IMR-90 (cell line): ENCODE measurements at regions not wholly inside any gene's neighbourhood (a gene's known extent, or its start where the extent isn't known, plus 50 kb on each side); places are given as distances from the start of the nearest gene placed in this dataset.

ENCODE experiments used
- ATAC-seq: fragments of 200-7000 bp; cut with Tn5 transposase; 2 replicates; pipeline ENCODE4 v1.9.1; 2020; ENCODE audit warnings: low read depth, mild to moderate bottlenecking, moderate library complexity
- BruUV-seq: library from RNA; stranded (reverse); fragments of 400-500 nt; replicated peaks from 2 replicates; lab custom pipeline; 2021; lab: Mats Ljungman, UMichigan
- CTCF ChIA-PET: fragments of 300-600 bp; formaldehyde crosslinking; extraction: SDS; loops from one replicate; lab custom pipeline; 2021; ENCODE audit warnings: antibody characterized with exemption; lab: Yijun Ruan, JAX
- POLR2A ChIA-PET: fragments of 300-600 bp; sonication (Branson Sonifier 250); formaldehyde crosslinking; loops from one replicate; lab custom pipeline; 2022; ENCODE audit warnings: antibody characterized with exemption; ENCODE audit not compliant: unreplicated experiment; lab: Charles Lee
- DNase-seq: peaks from one replicate; pipeline ENCODE4 v3.0.0; 2013
- H2AFZ ChIP-seq: replicated peaks from 2 replicates; pipeline ENCODE3; 2013; ENCODE audit warnings: low read length, mild to moderate bottlenecking; ENCODE audit not compliant: poor library complexity
- H2AK5ac ChIP-seq: 2 replicates; pipeline ENCODE4 v1.6.1; 2013; ENCODE audit warnings: low read depth, low read length, inconsistent platforms
- H2AK9ac ChIP-seq: replicated peaks from 2 replicates; pipeline ENCODE3; 2013; ENCODE audit warnings: mild to moderate bottlenecking, low read depth, low read length, moderate library complexity; ENCODE audit not compliant: poor library complexity
- H2BK120ac ChIP-seq: 2 replicates; pipeline ENCODE4 v1.6.1; 2013; ENCODE audit warnings: low read depth, low read length, inconsistent platforms
- H2BK15ac ChIP-seq: 3 replicates; pipeline ENCODE4 v1.6.1; 2013; ENCODE audit warnings: low read depth, low read length, inconsistent platforms
- H2BK20ac ChIP-seq: 2 replicates; pipeline ENCODE4 v1.6.1; 2013; ENCODE audit warnings: low read depth, mild to moderate bottlenecking, inconsistent platforms, low read length, moderate library complexity
- H2BK5ac ChIP-seq: 2 replicates; pipeline ENCODE4 v1.6.1; 2013; ENCODE audit warnings: mild to moderate bottlenecking, low read depth, low read length, inconsistent platforms; ENCODE audit not compliant: poor library complexity, severe bottlenecking
- H3K14ac ChIP-seq: replicated peaks from 2 replicates; pipeline ENCODE4 v1.6.1; 2013; ENCODE audit warnings: low read depth, low read length, inconsistent platforms
- H3K18ac ChIP-seq: 2 replicates; pipeline ENCODE4 v1.6.1; 2013; ENCODE audit warnings: low read depth, low read length, control low read depth
- H3K23ac ChIP-seq: 2 replicates; pipeline ENCODE4 v1.6.1; 2013; ENCODE audit warnings: low read depth, low read length, inconsistent platforms
- H3K27ac ChIP-seq: 2 replicates; pipeline ENCODE4 v1.5.1; 2013; ENCODE audit warnings: mild to moderate bottlenecking, control low read depth, low read length; ENCODE audit not compliant: insufficient read depth
- H3K27me3 ChIP-seq: 2 replicates; pipeline ENCODE4 v1.6.1; 2013; ENCODE audit warnings: low read length; ENCODE audit not compliant: control insufficient read depth, insufficient read depth
- H3K36me3 ChIP-seq: 2 replicates; pipeline ENCODE4 v1.6.1; 2013; ENCODE audit warnings: low read length, mixed read lengths; ENCODE audit not compliant: control insufficient read depth, insufficient read depth
- H3K4ac ChIP-seq: 2 replicates; pipeline ENCODE4 v1.6.1; 2013; ENCODE audit warnings: low read depth, low read length, inconsistent platforms
- H3K4me1 ChIP-seq: 2 replicates; pipeline ENCODE4 v1.6.1; 2013; ENCODE audit warnings: low read length, mixed read lengths; ENCODE audit not compliant: control insufficient read depth, insufficient read depth
- H3K4me2 ChIP-seq: 2 replicates; pipeline ENCODE4 v1.6.1; 2013; ENCODE audit warnings: low read depth, mild to moderate bottlenecking, control low read depth, low read length, moderate library complexity
- H3K4me3 ChIP-seq: 2 replicates; pipeline ENCODE4 v1.5.1; 2013; ENCODE audit warnings: low read depth, mild to moderate bottlenecking, control low read depth, low read length, moderate library complexity; ENCODE audit not compliant: insufficient read depth
- H3K56ac ChIP-seq: 2 replicates; pipeline ENCODE4 v1.6.1; 2013; ENCODE audit warnings: low read length, inconsistent platforms; ENCODE audit not compliant: insufficient read depth; ENCODE audit errors: extremely low read depth
- H3K79me1 ChIP-seq, 2 experiments: 2 replicates each; pipeline ENCODE4 v1.6.1; 2013; ENCODE audit warnings: low read length in 2 of 2, inconsistent platforms in 1 of 2, low read depth in 1 of 2
- H3K9ac ChIP-seq: 2 replicates; pipeline ENCODE4 v1.6.1; 2013; ENCODE audit warnings: low read depth, low read length, control low read depth
- H3K9me1 ChIP-seq: 2 replicates; pipeline ENCODE4 v1.6.1; 2013; ENCODE audit warnings: low read length, inconsistent platforms; ENCODE audit not compliant: insufficient read depth
- H3K9me3 ChIP-seq: 2 replicates; pipeline ENCODE4 v1.6.1; 2013; ENCODE audit warnings: low read length; ENCODE audit not compliant: control insufficient read depth, insufficient read depth
- H4K20me1 ChIP-seq: 2 replicates; pipeline ENCODE4 v1.6.1; 2013; ENCODE audit warnings: low read length, inconsistent platforms; ENCODE audit not compliant: insufficient read depth
- H4K5ac ChIP-seq: 2 replicates; pipeline ENCODE4 v1.6.1; 2013; ENCODE audit warnings: mild to moderate bottlenecking, low read depth, low read length, control low read depth
- H4K8ac ChIP-seq, 2 experiments: 2 replicates each; pipeline ENCODE4 v1.6.1; 2013; ENCODE audit warnings: low read depth in 2 of 2, low read length in 2 of 2, control low read depth in 1 of 2, inconsistent platforms in 1 of 2
- H4K91ac ChIP-seq: 2 replicates; pipeline ENCODE4 v1.6.1; 2013; ENCODE audit warnings: low read depth, low read length, inconsistent platforms; ENCODE audit not compliant: insufficient read depth
- BHLHE40 ChIP-seq: fragments of 150-350 bp; IDR thresholded peaks from 2 replicates; pipeline ENCODE4 v1.6.1; 2016; ENCODE audit warnings: mild to moderate bottlenecking, low read depth, low read length
- CEBPB ChIP-seq: IDR thresholded peaks from 2 replicates; pipeline ENCODE4 v1.6.1; 2012; ENCODE audit warnings: low read depth, low read length, improper control_type of control experiment
- CHD1 ChIP-seq: IDR thresholded peaks from 2 replicates; pipeline ENCODE4 v1.6.1; 2012; ENCODE audit warnings: low read depth, low read length, improper control_type of control experiment
- FOS ChIP-seq: fragments of 150-350 bp; IDR thresholded peaks from 2 replicates; pipeline ENCODE4 v1.6.1; 2016; ENCODE audit warnings: low read depth, low read length
- MAFK ChIP-seq: IDR thresholded peaks from 2 replicates; pipeline ENCODE4 v1.6.1; 2012; ENCODE audit warnings: low read depth, low read length, improper control_type of control experiment
- MAZ ChIP-seq: IDR thresholded peaks from 2 replicates; pipeline ENCODE4 v1.6.1; 2012; ENCODE audit warnings: low read depth, mild to moderate bottlenecking, low read length, improper control_type of control experiment, moderate library complexity, borderline replicate concordance
- MXI1 ChIP-seq: IDR thresholded peaks from 2 replicates; pipeline ENCODE4 v1.6.1; 2012; ENCODE audit warnings: low read depth, mild to moderate bottlenecking, low read length, moderate library complexity, borderline replicate concordance
- NFE2L2 ChIP-seq: fragments of 150-350 bp; IDR thresholded peaks from 2 replicates; pipeline ENCODE4 v1.6.1; 2016; ENCODE audit warnings: low read depth, mild to moderate bottlenecking, low read length
- POLR2A ChIP-seq: IDR thresholded peaks from 2 replicates; pipeline ENCODE4 v1.6.1; 2012; ENCODE audit warnings: mild to moderate bottlenecking, low read depth, low read length
- RCOR1 ChIP-seq: IDR thresholded peaks from 2 replicates; pipeline ENCODE4 v1.6.1; 2012; ENCODE audit warnings: mild to moderate bottlenecking, low read length, improper control_type of control experiment; ENCODE audit not compliant: insufficient replicate concordance
- RFX5 ChIP-seq: IDR thresholded peaks from 2 replicates; pipeline ENCODE4 v1.8.0; 2012; ENCODE audit warnings: low read depth, mild to moderate bottlenecking, low read length, moderate library complexity
- SMC3 ChIP-seq: fragments of 150-350 bp; IDR thresholded peaks from 2 replicates; pipeline ENCODE4 v1.6.1; 2016; ENCODE audit warnings: low read depth, mild to moderate bottlenecking, antibody characterized with exemption, low read length, moderate library complexity
- USF2 ChIP-seq: fragments of 150-350 bp; IDR thresholded peaks from 2 replicates; pipeline ENCODE4 v1.6.1; 2017; ENCODE audit warnings: mild to moderate bottlenecking, antibody characterized with exemption, low read length, low read depth
- WGBS, 2 experiments: methylation state at CpG; one replicate each; pipeline versions ENCODE4 v1.1.5 to v1.1.7; 2013; ENCODE audit warnings: missing lambda C conversion rate in 2 of 2; ENCODE audit not compliant: insufficient read length in 1 of 2; ENCODE audit errors: extremely low coverage in 2 of 2; 5-methylcytosine and 5-hydroxymethylcytosine counted together
- dilution Hi-C: fragments of 300-500 bp; cut with HindIII; formaldehyde crosslinking; loops from one replicate; pipeline ENCODE4 v1.14.3; 2018; ENCODE audit warnings: low sequenced_read_pairs; ENCODE audit not compliant: unreplicated experiment
- in situ Hi-C: fragments of 300-500 bp; cut with MboI; formaldehyde crosslinking; loops from 3 replicates; pipeline ENCODE4 v1.14.3; 2019; ENCODE audit warnings: low sequenced_read_pairs, inconsistent platforms, mixed read lengths
- intact Hi-C: fragments of 100-400 bp; cut with micrococcal nuclease; formaldehyde crosslinking; loops from 2 replicates; pipeline ENCODE4 v1.10.0; 2022
- TF ChIP-seq, protein P1 (sequence below): fragments of 150-350 bp; IDR thresholded peaks from 2 replicates; pipeline ENCODE4 v1.6.1; 2016; ENCODE audit warnings: low read depth, mild to moderate bottlenecking, low read length, moderate library complexity, borderline replicate concordance
- TF ChIP-seq, protein P2 (sequence below): conservative IDR thresholded peaks from 2 replicates; pipeline ENCODE4 v1.5.1; 2012; ENCODE audit warnings: mild to moderate bottlenecking, low read depth, low read length, improper control_type of control experiment

GRCh38 chr7:41475801-41476459, 227.0 kb downstream of the INHBA start:
- H2AK9ac ChIP-seq = no peak overlapping the region
- no peak overlapping the region for H3K23ac ChIP-seq
- no peak overlapping the region for H3K4me2 ChIP-seq
- no peak overlapping the region for H3K4me3 ChIP-seq
- H2BK15ac ChIP-seq = no peak overlapping the region
- ATAC-seq = no peak
- intact Hi-C loops = no loop called here
- no peaks in the 10 kb centered on the region for H3K79me1 ChIP-seq
- no peak for DNase-seq
- H4K20me1 ChIP-seq = no peaks in the 10 kb centered on the region
- no peaks in the 10 kb centered on the region for H3K27me3 ChIP-seq
- POLR2A ChIA-PET = no interaction called here
- CTCF ChIA-PET = no interaction called here
- no CpG with 5 or more reads among the region's 2 CpGs for WGBS, 2 experiments
- no peak overlapping the region for H3K4ac ChIP-seq
- TF ChIP-seq NFE2L2 (no peak), MAZ (no peak), POLR2A (no peak), BHLHE40 (no peak), RCOR1 (no peak), CEBPB (no peak), MAFK (no peak), MXI1 (no peak), CHD1 (no peak), USF2 (no peak), FOS (no peak), RFX5 (no peak), SMC3 (no peak)
- TF ChIP-seq, protein P1, sequence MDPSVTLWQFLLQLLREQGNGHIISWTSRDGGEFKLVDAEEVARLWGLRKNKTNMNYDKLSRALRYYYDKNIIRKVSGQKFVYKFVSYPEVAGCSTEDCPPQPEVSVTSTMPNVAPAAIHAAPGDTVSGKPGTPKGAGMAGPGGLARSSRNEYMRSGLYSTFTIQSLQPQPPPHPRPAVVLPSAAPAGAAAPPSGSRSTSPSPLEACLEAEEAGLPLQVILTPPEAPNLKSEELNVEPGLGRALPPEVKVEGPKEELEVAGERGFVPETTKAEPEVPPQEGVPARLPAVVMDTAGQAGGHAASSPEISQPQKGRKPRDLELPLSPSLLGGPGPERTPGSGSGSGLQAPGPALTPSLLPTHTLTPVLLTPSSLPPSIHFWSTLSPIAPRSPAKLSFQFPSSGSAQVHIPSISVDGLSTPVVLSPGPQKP = no peak
- TF ChIP-seq, protein P2, sequence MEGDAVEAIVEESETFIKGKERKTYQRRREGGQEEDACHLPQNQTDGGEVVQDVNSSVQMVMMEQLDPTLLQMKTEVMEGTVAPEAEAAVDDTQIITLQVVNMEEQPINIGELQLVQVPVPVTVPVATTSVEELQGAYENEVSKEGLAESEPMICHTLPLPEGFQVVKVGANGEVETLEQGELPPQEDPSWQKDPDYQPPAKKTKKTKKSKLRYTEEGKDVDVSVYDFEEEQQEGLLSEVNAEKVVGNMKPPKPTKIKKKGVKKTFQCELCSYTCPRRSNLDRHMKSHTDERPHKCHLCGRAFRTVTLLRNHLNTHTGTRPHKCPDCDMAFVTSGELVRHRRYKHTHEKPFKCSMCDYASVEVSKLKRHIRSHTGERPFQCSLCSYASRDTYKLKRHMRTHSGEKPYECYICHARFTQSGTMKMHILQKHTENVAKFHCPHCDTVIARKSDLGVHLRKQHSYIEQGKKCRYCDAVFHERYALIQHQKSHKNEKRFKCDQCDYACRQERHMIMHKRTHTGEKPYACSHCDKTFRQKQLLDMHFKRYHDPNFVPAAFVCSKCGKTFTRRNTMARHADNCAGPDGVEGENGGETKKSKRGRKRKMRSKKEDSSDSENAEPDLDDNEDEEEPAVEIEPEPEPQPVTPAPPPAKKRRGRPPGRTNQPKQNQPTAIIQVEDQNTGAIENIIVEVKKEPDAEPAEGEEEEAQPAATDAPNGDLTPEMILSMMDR = no peak
- no peak overlapping the region for H2BK120ac ChIP-seq
- no peak overlapping the region for H3K27ac ChIP-seq
- peaks cover 7% of the 10 kb centered on the region for H3K4me1 ChIP-seq
- no peak overlapping the region for H3K9ac ChIP-seq
- no TSS peak for BruUV-seq
- dilution Hi-C loops = no loop called here
- in situ Hi-C loops = no loop called here
- H3K9me1 ChIP-seq = 0 out of 2 replicates have a peak, but pooled peaks cover 2% of the 10 kb centered on the region
- no peak overlapping the region for H2AFZ ChIP-seq
- no peak overlapping the region for H3K14ac ChIP-seq
- H3K56ac ChIP-seq = no peak overlapping the region
- H3K18ac ChIP-seq = no peak overlapping the region
- no peak overlapping the region for H2BK5ac ChIP-seq
- H2BK20ac ChIP-seq = no peak overlapping the region
- H4K5ac ChIP-seq = no peak overlapping the region
- H4K91ac ChIP-seq = no peak overlapping the region
- H4K8ac ChIP-seq = no peak overlapping the region
- 0 out of 2 replicates have a peak, but pooled peaks cover 4% of the 10 kb centered on the region for H3K9me3 ChIP-seq
- no peak overlapping the region for H2AK5ac ChIP-seq
- H3K36me3 ChIP-seq = no peaks in the 10 kb centered on the region
